NOMO-1 (cell line): ENCODE measurements at regions not wholly inside any gene's neighbourhood (a gene's known extent, or its start where the extent isn't known, plus 50 kb on each side); places are given as distances from the start of the nearest gene placed in this dataset.

Experiments
- DNase-seq, 2 experiments: peaks; one replicate each; lab custom pipeline; 2025; ENCODE audit not compliant: unreplicated experiment in 2 of 2; lab: John Stamatoyannopoulos, UW

DNA sequence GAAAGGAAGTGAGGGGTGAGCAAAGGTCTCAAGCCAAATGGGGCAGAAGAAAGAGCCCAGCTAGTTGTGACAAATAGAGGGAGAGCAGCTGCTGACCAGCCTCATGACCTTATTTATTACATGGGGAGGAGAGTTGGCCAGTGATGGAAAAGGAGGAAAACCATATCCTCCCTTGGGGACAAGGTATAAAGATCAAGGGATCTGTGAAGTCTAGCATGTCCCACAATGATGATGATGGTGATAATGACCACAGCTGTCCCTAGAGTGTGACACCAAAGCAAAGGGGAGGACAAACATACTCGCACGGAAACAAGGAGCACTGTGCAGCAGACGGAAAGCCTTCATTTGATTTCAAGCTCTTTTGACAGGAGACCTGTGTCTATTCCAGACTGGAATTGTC lies 190.4 kb upstream of the MCHR2 start:
- DNase-seq = no peak

DNA sequence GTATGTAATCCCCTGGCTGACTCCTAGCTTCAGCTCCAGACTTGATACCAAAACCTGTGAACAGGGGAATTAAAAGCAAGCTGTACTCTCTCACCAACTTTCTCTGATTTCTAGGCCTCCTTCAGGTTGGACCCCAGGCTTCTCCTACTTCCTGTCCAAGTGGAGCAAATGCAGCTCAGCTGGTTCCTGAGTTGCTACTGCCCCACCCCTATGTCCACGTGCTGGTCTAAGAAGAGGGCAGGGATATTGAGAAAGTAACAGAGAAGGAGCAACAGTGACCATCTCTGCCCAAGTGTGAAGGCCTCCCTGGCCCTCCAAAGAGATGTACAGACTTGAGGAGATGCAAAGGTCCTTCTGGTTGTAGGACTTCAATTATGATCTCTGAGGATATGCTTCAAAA lies 188.3 kb upstream of the MCHR2 start:
- DNase-seq = no peak

DNA sequence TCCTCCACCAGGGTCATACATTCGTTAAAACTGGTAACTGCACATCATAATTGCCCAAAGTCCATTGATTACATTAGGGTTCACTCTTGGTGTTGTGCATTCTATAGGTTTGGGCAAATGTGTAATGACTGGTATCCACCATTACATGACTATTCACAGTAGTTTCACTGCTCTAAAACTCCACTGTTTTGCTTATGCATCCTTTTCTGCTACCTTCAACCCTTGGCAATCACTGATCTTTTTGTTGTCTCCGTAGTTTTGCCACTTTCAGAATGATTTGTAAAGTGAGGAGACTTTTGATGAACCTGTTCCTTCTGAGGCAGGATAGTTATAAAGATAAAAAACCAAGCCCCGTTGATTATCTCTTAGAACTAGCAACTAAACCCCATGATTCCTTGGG lies 187.3 kb upstream of the MCHR2 start:
- DNase-seq = no peak

DNA sequence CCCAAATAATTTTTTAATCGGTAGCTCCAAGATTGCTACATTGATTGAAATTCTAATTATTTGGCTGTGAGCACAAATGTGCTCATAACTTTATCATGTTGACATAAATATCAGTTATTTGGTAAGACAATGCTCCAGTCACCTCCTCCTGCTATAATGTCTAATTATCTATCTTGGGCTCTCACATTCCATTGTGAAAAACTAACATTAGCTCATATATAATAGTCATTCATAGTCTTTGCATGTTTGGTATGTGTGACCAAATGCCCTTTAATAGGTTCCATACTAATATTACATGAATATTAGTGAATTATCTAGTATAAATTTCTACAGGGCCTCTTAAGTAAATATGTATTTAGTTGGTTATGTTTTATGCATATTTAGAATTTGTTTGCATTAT lies 185.6 kb upstream of the MCHR2 start:
- no peak for DNase-seq

DNA sequence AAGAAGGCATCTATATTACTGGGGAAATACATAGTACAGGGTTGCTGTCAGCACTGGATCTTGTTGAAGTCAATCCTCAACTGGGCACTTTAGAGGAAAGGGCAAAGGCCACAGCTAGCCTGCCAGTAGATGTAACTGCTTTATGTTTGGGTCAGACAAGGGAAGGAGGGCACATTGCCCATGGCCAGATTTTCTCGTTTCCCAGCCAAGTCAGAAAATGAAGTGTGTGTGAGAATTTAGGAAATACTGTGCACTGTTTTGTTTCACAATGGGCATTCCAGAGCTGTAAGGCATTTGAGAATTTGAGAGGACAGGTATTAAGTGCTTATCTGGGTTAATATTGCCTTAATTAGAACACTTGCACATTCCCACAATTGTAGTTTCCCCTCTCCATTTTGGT lies 183.9 kb upstream of the MCHR2 start:
- DNase-seq = no peak

DNA sequence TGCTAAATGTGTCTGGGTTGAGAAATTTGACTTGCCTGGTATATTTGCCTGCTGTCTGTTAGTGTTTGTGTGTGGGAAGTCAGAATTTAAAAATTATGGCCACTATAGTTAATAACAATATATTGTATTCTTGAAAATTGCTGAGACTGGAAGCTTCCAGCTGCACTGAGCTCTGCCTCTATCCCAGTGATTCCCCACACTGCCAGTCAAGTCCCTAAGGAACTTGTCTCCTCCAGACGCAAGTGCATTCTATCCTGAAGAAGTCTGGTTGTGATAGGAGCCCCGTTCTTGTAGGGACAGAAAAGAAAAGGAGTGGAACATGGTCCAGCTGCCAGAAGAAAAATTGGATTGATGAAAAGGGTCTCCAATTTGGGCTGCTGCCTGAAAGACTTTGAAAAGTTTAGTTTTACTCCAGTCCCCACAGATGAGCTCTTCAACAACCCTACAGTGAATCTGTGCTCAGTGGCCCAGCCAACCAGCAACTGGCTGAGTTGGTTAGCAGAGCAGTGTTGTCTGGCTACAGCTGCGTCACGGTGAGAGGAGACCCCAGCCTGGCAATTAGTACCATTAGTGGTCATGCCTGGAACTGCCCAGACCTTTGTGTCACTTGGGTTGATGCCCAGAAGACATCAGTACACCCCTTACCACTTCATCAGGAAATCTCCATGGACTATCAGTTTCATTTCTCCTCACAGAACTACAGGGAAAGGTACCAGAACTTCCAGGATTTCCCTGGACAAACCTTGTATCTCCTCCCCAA lies 183.1 kb upstream of the MCHR2 start:
- DNase-seq = no peak

DNA sequence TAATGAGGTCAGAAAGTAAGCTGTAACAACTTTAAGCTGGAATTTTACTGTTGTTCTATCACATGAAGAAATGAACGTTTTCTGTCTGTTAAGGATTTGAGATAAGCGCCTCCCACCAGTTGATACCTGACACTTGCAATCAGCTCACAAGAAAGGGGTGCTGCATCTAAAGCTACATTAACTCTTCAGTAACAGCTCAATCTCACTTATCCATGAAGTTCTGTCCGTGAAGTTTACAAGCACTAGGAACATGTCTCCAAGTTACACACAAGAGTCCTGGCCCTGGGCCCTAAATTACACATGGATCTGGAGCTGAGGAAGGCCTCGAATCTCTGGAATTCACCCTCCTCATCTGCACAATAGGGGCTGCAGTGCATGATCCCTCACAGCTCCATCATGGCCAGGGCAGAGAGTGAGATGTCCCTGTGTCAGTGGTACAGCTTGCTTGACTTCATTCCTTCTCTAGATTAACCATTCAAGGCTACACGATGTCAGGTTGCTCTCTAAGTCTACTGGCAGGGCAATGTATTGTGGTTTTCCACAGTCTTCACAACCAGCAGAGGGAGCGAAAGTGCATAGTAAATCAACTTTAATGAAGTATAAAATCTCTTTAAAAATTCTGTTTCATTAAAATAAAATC lies 182.4 kb upstream of the MCHR2 start:
- peak in 1 of 2 experiments; percentile 30 for DNase-seq

DNA sequence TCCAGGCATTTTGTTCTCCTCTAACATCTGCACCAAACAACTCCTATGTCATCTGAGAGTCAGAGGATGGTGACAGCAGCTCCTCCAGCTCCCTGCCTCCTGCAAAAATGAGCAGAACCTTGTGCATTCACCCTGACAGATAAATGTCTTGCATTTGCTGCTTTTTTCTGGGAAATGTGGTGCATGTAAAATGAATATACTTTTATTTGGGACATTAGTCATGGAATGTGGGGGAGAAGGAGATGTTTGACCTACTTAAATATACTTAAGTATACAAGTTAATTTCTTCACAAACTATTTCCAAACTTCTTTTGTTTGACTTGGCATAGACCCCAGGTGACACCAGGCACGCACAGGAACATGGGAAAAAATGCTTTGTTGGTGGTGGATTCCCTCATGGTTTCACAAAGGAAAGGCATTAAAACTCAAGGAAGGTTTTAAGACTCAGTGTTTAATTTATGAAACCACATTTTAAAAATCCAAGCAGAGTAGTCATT lies 181.8 kb upstream of the MCHR2 start:
- no peak for DNase-seq

DNA sequence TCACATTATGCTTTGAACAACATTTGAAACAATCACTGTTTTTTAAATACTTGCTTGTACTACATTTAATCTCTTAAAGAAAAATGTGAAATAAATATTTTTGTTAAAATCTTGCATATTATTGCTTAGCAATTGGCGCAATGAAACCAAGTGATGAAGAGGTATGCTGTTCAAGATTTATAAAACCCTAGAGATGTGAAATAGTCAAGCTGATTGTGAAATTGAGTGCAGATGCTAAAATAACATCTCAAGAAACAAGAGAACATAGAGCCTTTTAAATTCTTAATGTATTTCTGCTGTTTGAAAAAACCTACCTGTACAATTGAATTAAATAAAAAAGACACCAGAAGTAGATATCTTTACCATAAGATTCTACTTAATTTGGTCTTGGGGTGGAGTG lies 179.2 kb upstream of the MCHR2 start:
- DNase-seq = no peak

DNA sequence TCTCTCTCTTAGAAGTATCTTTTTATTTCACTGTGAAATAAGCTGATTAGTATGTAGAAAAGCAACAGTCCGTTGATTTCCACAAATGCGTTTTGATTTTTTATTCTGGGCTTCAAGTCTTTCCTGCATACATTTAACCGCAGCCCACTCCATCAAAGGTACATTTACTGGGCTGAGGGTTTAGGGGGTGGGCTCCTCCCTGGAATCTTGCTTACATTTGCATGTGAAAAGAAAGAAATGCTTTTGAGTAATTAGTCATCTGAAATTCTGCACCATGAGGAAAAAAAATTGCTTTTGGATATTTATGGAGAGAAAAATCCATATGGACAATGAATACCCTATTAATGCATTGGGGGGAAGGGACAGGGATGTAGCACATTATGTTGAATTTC lies 178.3 kb upstream of the MCHR2 start:
- no peak for DNase-seq

DNA sequence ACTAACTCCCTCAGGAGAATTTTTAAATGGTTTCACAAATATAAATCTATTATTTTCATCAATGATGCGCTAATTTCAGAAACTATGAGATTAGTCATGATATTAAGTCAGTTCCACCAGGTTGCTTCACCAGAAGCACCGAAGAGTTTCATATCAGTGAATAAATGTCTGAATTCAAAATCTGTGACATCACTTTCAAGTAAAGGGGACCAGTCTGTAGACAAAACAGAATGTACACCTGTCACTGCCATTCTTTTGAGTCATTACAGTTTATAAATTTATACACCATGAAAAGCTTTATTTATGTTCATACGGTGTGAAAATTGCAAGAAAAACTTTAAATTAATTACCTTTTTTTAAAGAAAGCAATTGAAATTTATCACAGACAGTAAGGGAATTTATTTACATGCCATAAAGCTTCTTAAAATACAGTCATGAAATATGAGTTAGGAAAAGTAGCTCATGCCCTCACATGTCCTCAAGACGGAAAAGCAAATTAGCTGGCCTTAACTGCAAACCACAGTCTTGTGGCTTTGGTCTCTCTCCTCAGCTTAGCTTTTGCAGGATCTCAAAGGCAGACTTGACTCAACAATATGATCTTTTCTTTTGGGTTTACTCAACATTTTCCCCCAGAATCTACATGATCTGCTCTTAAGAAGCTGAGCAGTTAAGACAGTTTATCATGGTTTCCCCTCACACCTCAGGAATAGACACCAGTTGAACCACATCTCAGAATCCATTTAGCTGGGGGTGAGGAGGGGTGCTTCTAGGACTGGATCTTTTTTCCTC lies 177.7 kb upstream of the MCHR2 start:
- DNase-seq = peak; percentile 52 to 82

DNA sequence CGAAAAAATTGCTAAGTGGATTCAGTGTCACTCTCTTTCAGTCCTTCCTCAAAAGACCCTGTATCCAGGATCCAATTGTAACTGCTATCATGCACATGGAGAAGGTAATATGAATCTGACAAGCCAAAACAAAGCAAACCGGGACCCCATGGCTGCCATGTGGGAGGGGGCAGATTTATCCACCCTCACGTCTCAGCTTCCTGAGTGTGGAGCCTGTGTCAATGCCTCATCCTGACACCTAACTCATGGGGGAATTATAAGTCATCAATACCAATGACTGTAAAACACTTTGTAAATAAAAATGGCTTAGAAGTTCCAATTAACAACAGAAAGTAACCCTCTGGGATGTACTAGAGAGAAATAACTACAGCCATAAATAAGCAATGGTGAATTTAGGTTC lies 174.1 kb upstream of the MCHR2 start:
- DNase-seq = no peak

DNA sequence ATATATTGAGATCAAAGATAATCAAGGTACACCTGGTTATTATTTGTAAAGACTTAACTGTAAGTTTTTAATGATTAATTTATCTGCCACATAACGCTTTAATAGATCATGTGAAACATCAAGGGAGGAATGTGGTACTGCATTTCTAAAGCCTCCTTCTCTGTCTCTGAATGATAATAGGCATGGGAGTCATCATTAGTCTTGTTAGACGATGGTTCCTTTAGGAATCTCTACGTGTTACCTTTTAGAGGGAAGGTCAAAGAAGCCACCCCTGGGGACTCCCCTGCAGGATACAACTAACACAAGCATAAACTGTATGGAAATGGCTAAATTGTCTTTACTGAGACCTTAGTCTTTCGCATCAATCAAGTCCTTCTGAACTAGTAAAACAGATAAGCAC lies 173.6 kb upstream of the MCHR2 start:
- no peak for DNase-seq

DNA sequence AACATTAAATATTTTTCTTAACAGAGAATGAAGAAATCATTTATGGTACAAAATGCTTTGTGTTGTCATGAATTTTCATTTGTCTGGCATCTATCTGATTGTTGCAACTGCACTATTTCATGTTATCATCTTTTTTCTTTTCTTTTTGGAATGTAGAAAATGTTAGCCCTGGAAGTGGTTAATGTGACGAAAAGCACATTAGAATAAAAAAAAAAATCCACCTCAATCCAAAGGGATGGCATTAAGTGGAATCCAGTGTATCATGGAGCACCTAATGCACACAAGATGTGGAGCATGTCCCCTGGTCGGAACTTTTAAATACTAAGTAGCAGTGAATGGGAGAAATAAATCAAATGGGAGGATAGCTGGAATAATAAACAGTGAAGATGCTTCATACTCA lies 172.9 kb upstream of the MCHR2 start:
- DNase-seq = no peak

DNA sequence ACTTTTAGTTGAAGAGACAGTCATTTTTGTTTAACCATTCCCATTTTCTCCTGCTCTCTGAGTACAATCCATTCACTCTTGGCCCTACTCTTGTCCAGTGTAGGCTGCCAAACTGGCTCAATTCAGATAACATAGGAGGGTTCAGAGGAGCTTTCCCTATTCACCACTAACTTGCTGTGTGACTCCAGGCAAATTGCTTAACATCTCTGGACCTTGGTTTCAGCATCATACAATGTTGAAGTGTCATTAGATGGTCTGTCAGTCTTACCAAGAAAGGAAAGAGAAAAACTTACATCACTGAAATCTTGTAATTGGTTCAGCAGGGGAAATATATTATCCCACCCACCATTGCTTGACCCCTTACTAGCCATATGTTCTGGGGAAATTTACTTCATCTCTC lies 171.4 kb upstream of the MCHR2 start:
- DNase-seq = no peak

DNA sequence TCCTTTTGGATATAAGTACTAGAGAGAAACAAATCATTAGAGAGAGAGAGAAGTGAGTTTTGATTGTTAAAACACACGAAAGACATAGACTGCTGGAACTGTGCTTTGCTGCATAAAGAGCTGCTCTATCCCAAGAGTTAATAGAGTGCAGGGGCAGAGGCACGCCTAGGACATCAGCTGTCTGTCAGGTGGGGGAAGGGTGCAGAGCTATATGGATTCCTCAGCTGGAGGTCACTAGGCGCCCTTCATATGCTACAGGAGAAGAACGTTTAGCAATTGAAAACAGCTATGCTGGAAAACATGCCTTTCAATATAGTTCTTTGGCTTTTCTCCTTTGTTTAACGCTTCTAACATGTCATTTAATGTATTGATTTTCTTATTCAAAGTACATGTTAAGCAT lies 169.0 kb upstream of the MCHR2 start:
- DNase-seq = no peak

DNA sequence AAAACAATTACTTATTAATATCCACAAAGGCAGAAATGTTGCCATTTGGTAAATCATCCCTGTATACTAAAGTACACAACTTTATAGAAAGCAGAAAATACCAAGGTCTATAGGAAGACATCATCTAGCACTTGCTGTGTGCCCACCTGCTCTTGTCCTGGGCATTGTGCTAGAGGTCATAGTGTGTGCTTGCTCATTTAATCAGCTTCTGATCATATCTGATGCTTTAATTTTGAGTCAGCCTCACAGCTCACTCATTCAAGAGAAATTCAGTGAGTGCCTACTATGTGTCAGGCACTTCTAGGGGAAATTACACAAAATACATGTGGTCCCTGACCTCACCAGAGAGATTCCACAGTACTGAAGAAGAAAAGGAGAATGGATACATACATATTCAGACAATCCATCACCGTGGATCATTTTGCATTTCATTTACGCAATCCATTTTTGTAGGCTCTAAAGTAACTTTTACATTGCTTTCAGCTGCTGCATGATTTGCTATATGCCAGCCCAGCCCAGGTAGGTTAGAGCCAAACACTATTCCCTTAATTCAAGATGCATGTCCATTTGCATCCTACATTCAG lies 167.9 kb upstream of the MCHR2 start:
- no peak for DNase-seq

DNA sequence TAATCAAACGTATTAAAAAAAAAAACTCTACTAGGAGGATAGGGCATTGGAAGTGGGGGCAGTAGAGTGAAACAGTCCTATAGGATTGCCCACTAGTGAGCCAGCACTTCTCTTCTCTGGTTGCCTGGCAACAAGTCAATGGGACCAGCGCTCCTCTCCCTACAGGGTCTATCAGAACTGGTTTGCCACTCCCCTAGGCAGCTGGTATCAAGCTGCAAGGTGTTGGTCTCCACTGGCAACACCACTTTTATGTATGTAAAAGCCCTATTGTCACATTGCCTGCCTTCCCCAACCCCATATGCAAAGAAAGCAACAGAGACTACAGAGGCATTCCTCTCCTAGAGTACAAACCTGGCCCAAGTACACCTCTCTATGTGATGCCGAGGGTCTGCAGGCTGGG lies 166.9 kb upstream of the MCHR2 start:
- no peak for DNase-seq

DNA sequence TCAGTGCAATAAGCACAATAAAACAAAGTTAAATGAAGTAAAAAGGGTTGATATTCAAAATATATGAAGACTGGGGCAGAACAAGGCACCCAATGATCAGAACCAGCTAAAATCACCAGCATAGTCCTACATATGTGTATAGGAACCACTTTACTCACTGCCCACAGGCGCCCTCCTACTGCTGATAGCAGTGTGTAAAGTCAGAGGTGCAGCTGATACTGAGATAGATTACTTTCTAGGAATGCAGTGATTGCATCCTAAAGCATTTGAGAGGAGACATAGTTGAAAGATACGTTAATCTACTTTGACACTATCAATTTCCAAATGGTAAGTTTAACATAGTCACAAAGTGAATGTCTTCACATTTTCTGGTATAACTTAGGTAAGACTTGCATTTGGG lies 161.1 kb upstream of the MCHR2 start:
- no peak for DNase-seq

DNA sequence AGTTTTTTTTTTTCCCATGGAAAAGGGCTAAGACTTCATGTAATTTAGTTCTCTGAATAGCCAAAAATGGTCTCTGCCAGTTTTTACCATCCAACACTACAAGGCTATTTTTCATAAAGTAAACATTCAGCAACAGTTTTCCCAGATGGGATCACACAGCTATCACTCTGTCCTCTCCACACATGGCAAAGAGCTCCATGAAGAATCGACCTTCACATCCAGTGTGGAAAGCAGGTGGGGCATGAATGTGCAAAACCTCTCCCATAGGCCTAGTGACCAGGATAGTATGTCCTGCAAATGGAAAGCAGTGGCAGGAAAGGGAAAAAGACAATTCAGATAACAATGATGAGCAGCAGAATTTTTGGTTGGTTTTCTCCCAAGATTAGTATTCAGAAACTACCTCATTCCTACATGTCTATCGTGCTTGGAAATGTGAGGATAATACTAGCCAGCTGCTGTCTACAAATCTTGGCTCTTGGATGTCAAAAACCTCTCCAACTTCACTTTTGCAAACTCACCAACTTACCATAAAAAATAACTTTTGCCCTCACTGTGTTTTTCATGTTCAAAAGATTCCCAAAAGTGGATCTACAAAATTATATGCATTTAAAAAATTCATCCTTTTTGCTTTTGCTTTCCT lies 159.7 kb upstream of the MCHR2 start:
- DNase-seq = no peak

DNA sequence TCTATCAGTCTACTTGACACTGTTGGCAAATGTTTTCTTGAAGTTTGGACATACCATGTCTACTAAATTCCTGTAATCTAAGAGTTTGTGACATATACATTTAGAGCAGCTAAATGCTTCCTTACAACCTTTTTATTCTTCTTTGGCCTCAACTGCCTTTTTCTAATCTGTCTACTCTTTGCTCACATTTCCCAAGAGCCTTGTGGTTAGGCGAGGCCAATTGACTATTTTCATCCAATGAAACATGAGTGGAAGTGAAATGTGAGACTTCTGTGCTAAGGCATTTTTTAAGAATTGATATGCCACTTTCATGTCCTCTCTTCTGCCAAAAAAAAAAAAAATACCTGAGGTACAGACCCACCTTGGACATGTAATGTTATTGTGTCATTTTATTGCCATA lies 158.2 kb upstream of the MCHR2 start:
- DNase-seq = no peak
